HCT116 (cell line): ENCODE measurements at regions not wholly inside any gene's neighbourhood (a gene's known extent, or its start where the extent isn't known, plus 50 kb on each side); places are given as distances from the start of the nearest gene placed in this dataset.

Experiments used
- ATAC-seq: fragments of 200-7000 bp; cut with Tn5 transposase; 2 replicates; pipeline ENCODE4 v1.9.1; 2020; ENCODE audit warnings: mild to moderate bottlenecking, moderate library complexity
- BruUV-seq: library from RNA; stranded (reverse); fragments of 400-500 nt; replicated peaks from 2 replicates; lab custom pipeline; 2021; lab: Mats Ljungman, UMichigan
- CTCF ChIA-PET: fragments of 300-600 bp; sonication (Branson Sonifier 250); formaldehyde crosslinking; loops from one replicate; lab custom pipeline; 2021; ENCODE audit warnings: antibody characterized with exemption; lab: Charles Lee
- POLR2A ChIA-PET: fragments of 300-600, 350-600 bp; sonication (Branson Sonifier 250); formaldehyde crosslinking; loops from one replicate; lab custom pipeline; 2021; ENCODE audit warnings: antibody characterized with exemption; lab: Charles Lee
- RAD21 ChIA-PET, 2 experiments: fragments of 300-600 bp; sonication (Branson Sonifier 250); formaldehyde crosslinking; loops; one replicate each; lab custom pipeline; 2023; ENCODE audit warnings: low total read pairs in 2 of 2; ENCODE audit not compliant: uncharacterized antibody in 2 of 2, unreplicated experiment in 2 of 2, low non-redundant PET in 1 of 2; lab: Charles Lee
- DNase-seq: peaks from one replicate; pipeline ENCODE4 v3.0.0-alpha.2; 2010; ENCODE audit warnings: low read depth, low spot score
- H2AFZ ChIP-seq: fragments of 200-600 bp; shearing (Covaris generic), sonication (generic); 2 replicates; pipeline ENCODE4 v1.6.1; 2017; ENCODE audit warnings: low read depth, mixed run types, mixed read lengths, antibody characterized with exemption, low read length; ENCODE audit not compliant: poor library complexity, severe bottlenecking
- H3K27ac ChIP-seq: 2 replicates; pipeline ENCODE4 v1.5.1; 2012; ENCODE audit warnings: low read depth, low read length
- H3K27me3 ChIP-seq: fragments of 200-600 bp; sonication (generic); 2 replicates; pipeline ENCODE4 v1.6.1; 2016; ENCODE audit warnings: mixed run types, low read length, mixed read lengths; ENCODE audit not compliant: insufficient read depth
- H3K36me3 ChIP-seq, 2 experiments: fragments of 200-500 bp in 1 of 2; fragments of 200-600 bp in 1 of 2; sonication (Bioruptor generic) in 1 of 2; sonication (generic) in 1 of 2; 2 replicates each; pipeline versions ENCODE4 v1.5.1 to v1.6.1; 2014 to 2016; ENCODE audit warnings: low read length in 2 of 2, inconsistent platforms in 1 of 2, mixed read lengths in 1 of 2, mixed run types in 1 of 2; ENCODE audit not compliant: insufficient read depth in 2 of 2, control insufficient read depth in 1 of 2
- H3K4me1 ChIP-seq, 2 experiments: fragments of 200-600 bp in 1 of 2; sonication (generic) in 1 of 2; 2 replicates each; pipeline versions ENCODE4 v1.5.1 to v1.6.1; 2012 to 2017; ENCODE audit warnings: low read length in 2 of 2, inconsistent platforms in 1 of 2, mild to moderate bottlenecking in 1 of 2, mixed read lengths in 1 of 2, mixed run types in 1 of 2, moderate library complexity in 1 of 2; ENCODE audit not compliant: insufficient read depth in 2 of 2, control insufficient read depth in 1 of 2
- H3K4me2 ChIP-seq: fragments of 200-600 bp; sonication (generic); 2 replicates; pipeline ENCODE4 v1.6.1; 2017; ENCODE audit warnings: mixed run types, low read length, mixed read lengths
- H3K4me3 ChIP-seq, 2 experiments: fragments of 200-600 bp in 1 of 2; sonication (generic) in 1 of 2; replicated peaks in 1 of 2; 2 replicates each; pipeline ENCODE4 v1.5.1; 2011 to 2016; ENCODE audit warnings: low read length in 2 of 2, control low read depth in 1 of 2, low read depth in 1 of 2, mild to moderate bottlenecking in 1 of 2, mixed read lengths in 1 of 2, mixed run types in 1 of 2
- H3K79me2 ChIP-seq: fragments of 200-600 bp; sonication (generic); 2 replicates; pipeline ENCODE4 v1.6.1; 2017; ENCODE audit warnings: mild to moderate bottlenecking, mixed run types, low read length, moderate library complexity, mixed read lengths; ENCODE audit not compliant: insufficient read depth
- H3K9ac ChIP-seq: fragments of 200-600 bp; sonication (generic); 2 replicates; pipeline ENCODE4 v1.6.1; 2016; ENCODE audit warnings: low read length, mixed read lengths
- H3K9me2 ChIP-seq: fragments of 200-600 bp; sonication (generic), shearing (Covaris generic); 2 replicates; pipeline ENCODE4 v1.6.1; 2017; ENCODE audit warnings: mixed run types, mild to moderate bottlenecking, moderate library complexity; ENCODE audit not compliant: insufficient read depth
- H3K9me3 ChIP-seq, 2 experiments: fragments of 200-500 bp in 1 of 2; fragments of 200-600 bp in 1 of 2; sonication (Bioruptor generic) in 1 of 2; sonication (generic) in 1 of 2; 2 replicates each; pipeline ENCODE4 v1.6.1; 2014 to 2017; ENCODE audit warnings: low read length in 2 of 2, mixed read lengths in 2 of 2, inconsistent platforms in 1 of 2, low read depth in 1 of 2, mild to moderate bottlenecking in 1 of 2, mixed run types in 1 of 2, moderate library complexity in 1 of 2; ENCODE audit not compliant: control insufficient read depth in 1 of 2, insufficient read depth in 1 of 2
- H4K20me1 ChIP-seq: fragments of 200-600 bp; sonication (generic), shearing (Covaris generic); 2 replicates; pipeline ENCODE4 v1.6.1; 2017; ENCODE audit warnings: mixed run types, mild to moderate bottlenecking, moderate library complexity; ENCODE audit not compliant: insufficient read depth
- CEBPB ChIP-seq: IDR thresholded peaks from 2 replicates; pipeline ENCODE4 v1.6.1; 2012; ENCODE audit warnings: low read depth
- ELF1 ChIP-seq: IDR thresholded peaks from 2 replicates; pipeline ENCODE4 v1.6.1; 2012; ENCODE audit warnings: low read depth, borderline replicate concordance
- FOSL1 ChIP-seq: IDR thresholded peaks from 2 replicates; pipeline ENCODE4 v1.6.1; 2012; ENCODE audit warnings: low read depth
- JUND ChIP-seq: IDR thresholded peaks from 2 replicates; pipeline ENCODE4 v1.6.1; 2012
- SIN3A ChIP-seq: IDR thresholded peaks from 2 replicates; pipeline ENCODE4 v1.6.1; 2012; ENCODE audit warnings: low read depth
- SP1 ChIP-seq: IDR thresholded peaks from 2 replicates; pipeline ENCODE4 v1.6.1; 2012; ENCODE audit warnings: low read depth
- YY1 ChIP-seq: IDR thresholded peaks from 2 replicates; pipeline ENCODE4 v1.6.1; 2011; ENCODE audit warnings: low read length, low read depth, moderate library complexity, mild to moderate bottlenecking; ENCODE audit not compliant: insufficient replicate concordance; ENCODE audit errors: extremely low read depth
- ZFX ChIP-seq: fragments of 450-650 bp; IDR thresholded peaks from 2 replicates; pipeline ENCODE4 v1.6.1; 2017
- ZNF274 ChIP-seq: fragments of 200-500 bp; sonication (Bioruptor generic); IDR thresholded peaks from 2 replicates; pipeline ENCODE4 v1.6.1; 2014; ENCODE audit warnings: mild to moderate bottlenecking, low read depth, low read length, inconsistent platforms
- intact Hi-C: fragments of 100-400 bp; cut with micrococcal nuclease; formaldehyde crosslinking; loops from 2 replicates; pipeline ENCODE4 v1.10.0; 2022
- TF ChIP-seq, protein P1 (sequence below): IDR thresholded peaks from 2 replicates; pipeline ENCODE4 v1.6.1; 2012; ENCODE audit warnings: low read depth
- TF ChIP-seq, protein P2 (sequence below): IDR thresholded peaks from 2 replicates; pipeline ENCODE4 v1.6.1; 2011; ENCODE audit warnings: mild to moderate bottlenecking, low read length, moderate library complexity; ENCODE audit not compliant: insufficient replicate concordance; ENCODE audit errors: extremely low read depth

DNA sequence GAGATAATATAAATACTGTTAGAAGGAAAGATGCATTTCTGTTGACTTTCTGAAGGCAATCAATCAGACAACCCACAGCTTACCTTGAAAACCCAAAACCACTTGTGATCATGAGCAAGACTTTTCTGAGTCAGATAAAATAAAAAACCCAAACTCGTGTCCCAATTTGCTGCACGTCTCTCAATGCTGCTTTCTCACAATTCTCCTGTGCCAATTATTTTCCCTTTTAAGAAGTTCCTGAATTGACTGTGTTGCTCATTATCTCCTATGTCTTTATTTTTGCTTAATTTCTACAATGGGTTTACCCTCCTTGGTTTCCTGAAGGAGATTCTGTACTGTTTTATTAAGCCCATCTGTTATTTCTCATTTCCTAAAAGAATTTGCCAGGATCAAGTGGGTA, 1891.9 kb upstream of the PCDH10 start:
- Histone ChIP-seq H3K27me3 (no peaks in the 10 kb centered on the region), H3K9ac (no peak overlapping the region), H3K9me2 (no peaks in the 10 kb centered on the region), H2AFZ (peak overlapping the region; percentile 64), H3K4me1 (no peaks in the 10 kb centered on the region), H3K79me2 (no peaks in the 10 kb centered on the region), H3K9me3 (no peaks in the 10 kb centered on the region), H3K27ac (no peak overlapping the region), H3K4me3 (no peak overlapping the region), H3K4me2 (no peak overlapping the region), H3K36me3 (no peaks in the 10 kb centered on the region), H4K20me1 (no peaks in the 10 kb centered on the region)
- DNase-seq (no peak), ATAC-seq (no peak)
- intact Hi-C loops: no loop called here
- POLR2A ChIA-PET: no interaction called here
- RAD21 ChIA-PET: no interaction called here
- no peak for TF ChIP-seq ZFX
- TF ChIP-seq CEBPB: no peak
- no peak for TF ChIP-seq ZNF274
- TF ChIP-seq FOSL1: no peak
- TF ChIP-seq SIN3A: no peak
- no peak for TF ChIP-seq ELF1
- TF ChIP-seq YY1: no peak
- TF ChIP-seq, protein P1, sequence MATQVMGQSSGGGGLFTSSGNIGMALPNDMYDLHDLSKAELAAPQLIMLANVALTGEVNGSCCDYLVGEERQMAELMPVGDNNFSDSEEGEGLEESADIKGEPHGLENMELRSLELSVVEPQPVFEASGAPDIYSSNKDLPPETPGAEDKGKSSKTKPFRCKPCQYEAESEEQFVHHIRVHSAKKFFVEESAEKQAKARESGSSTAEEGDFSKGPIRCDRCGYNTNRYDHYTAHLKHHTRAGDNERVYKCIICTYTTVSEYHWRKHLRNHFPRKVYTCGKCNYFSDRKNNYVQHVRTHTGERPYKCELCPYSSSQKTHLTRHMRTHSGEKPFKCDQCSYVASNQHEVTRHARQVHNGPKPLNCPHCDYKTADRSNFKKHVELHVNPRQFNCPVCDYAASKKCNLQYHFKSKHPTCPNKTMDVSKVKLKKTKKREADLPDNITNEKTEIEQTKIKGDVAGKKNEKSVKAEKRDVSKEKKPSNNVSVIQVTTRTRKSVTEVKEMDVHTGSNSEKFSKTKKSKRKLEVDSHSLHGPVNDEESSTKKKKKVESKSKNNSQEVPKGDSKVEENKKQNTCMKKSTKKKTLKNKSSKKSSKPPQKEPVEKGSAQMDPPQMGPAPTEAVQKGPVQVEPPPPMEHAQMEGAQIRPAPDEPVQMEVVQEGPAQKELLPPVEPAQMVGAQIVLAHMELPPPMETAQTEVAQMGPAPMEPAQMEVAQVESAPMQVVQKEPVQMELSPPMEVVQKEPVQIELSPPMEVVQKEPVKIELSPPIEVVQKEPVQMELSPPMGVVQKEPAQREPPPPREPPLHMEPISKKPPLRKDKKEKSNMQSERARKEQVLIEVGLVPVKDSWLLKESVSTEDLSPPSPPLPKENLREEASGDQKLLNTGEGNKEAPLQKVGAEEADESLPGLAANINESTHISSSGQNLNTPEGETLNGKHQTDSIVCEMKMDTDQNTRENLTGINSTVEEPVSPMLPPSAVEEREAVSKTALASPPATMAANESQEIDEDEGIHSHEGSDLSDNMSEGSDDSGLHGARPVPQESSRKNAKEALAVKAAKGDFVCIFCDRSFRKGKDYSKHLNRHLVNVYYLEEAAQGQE: no peak
- no peak for TF ChIP-seq SP1
- TF ChIP-seq JUND: no peak
- TF ChIP-seq, protein P2, sequence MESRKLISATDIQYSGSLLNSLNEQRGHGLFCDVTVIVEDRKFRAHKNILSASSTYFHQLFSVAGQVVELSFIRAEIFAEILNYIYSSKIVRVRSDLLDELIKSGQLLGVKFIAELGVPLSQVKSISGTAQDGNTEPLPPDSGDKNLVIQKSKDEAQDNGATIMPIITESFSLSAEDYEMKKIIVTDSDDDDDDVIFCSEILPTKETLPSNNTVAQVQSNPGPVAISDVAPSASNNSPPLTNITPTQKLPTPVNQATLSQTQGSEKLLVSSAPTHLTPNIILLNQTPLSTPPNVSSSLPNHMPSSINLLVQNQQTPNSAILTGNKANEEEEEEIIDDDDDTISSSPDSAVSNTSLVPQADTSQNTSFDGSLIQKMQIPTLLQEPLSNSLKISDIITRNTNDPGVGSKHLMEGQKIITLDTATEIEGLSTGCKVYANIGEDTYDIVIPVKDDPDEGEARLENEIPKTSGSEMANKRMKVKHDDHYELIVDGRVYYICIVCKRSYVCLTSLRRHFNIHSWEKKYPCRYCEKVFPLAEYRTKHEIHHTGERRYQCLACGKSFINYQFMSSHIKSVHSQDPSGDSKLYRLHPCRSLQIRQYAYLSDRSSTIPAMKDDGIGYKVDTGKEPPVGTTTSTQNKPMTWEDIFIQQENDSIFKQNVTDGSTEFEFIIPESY: no peak
- BruUV-seq: no TSS peak
- CTCF ChIA-PET: no interaction called here
